ENCODE measurements at regions not wholly inside any gene's neighbourhood (a gene's known extent, or its start where the extent isn't known, plus 50 kb on each side); places are given as distances from the start of the nearest gene placed in this dataset.

- no peaks in the 10 kb centered on the region for H3K36me3 ChIP-seq
- no peaks in the 10 kb centered on the region for H4K20me1 ChIP-seq
- no peak for TF ChIP-seq Cebpa-rat (IDR thresholded peaks at IDR 0.05)
- no peaks in the 10 kb centered on the region for H3K27me3 ChIP-seq
- peaks cover 0 to 8% (median 0%) of the 10 kb centered on the region in 11 experiments; a peak in 3 of 22 replicates for H3K9me3 ChIP-seq (replicated peaks in 1 of 11)
- H3K4me1 ChIP-seq = no peaks in the 10 kb centered on the region
- H3K4me2 ChIP-seq = no peak overlapping the region
- no peak overlapping the region for H3K27ac ChIP-seq
- H3K4me3 ChIP-seq = no peak overlapping the region
- H3K9ac ChIP-seq = no peak overlapping the region
Observed at GRCh38 chr10:60678978-60679377, 99.3 kb upstream of the CDK1 start.

DNA sequence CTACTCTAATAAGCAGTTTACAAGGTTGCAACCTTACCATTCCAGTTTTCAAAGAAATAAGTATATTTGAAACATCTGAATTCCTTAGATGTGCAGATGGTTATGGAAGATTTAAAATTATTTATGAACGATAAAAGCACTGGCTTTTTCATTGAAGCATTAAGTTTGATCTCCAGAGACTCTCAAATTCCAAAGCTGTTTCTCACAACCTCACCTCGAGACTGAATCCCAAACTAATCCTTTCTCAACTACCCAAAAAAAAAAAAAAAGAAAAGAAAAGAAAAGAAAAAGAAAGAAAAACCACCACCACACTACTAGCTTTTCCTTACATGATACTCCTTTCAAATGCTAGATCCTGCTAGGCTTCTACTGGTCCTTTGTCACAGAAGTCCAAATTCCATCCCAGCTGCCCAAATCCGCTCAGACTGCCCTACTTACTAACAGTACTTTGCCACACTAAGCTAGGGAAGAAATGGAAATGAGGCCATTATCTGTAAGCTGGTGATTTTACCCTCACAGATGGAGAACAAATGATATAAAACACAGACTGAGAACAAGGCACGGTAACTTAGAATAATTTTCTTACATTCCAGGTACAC is 100.6 kb upstream of the CDK1 start:
- no peaks in the 10 kb centered on the region for H3K36me3 ChIP-seq
- no peak for TF ChIP-seq Cebpa-rat (IDR thresholded peaks at IDR 0.05)
- no peaks in the 10 kb centered on the region for H4K20me1 ChIP-seq
- H3K27ac ChIP-seq = no peak overlapping the region
- no peaks in the 10 kb centered on the region for H3K27me3 ChIP-seq
- H3K4me2 ChIP-seq = no peak overlapping the region
- H3K4me1 ChIP-seq = no peaks in the 10 kb centered on the region
- H3K9ac ChIP-seq = no peak overlapping the region
- H3K4me3 ChIP-seq = no peak overlapping the region
- peaks cover 0 to 8% (median 0%) of the 10 kb centered on the region in 11 experiments; a peak in 3 of 22 replicates for H3K9me3 ChIP-seq (replicated peaks in 1 of 11)

- no peaks in the 10 kb centered on the region for H4K20me1 ChIP-seq
- H3K27ac ChIP-seq = no peak overlapping the region
- H3K4me3 ChIP-seq = no peak overlapping the region
- TF ChIP-seq Cebpa-rat (IDR thresholded peaks at IDR 0.05) = no peak
- no peak overlapping the region for H3K9ac ChIP-seq
- no peaks in the 10 kb centered on the region for H3K27me3 ChIP-seq
- H3K4me2 ChIP-seq = no peak overlapping the region
- no peaks in the 10 kb centered on the region for H3K4me1 ChIP-seq
- H3K36me3 ChIP-seq = no peaks in the 10 kb centered on the region
- H3K9me3 ChIP-seq (replicated peaks in 1 of 11) = peaks cover 0 to 12% (median 6%) of the 10 kb centered on the region in 11 experiments; a peak in 6 of 22 replicates
Observed at GRCh38 chr10:60675236-60675635, 103.0 kb upstream of the CDK1 start.

- peaks cover 0 to 10% (median 0%) of the 10 kb centered on the region in 10 experiments; a peak in 1 of 20 replicates for H3K4me1 ChIP-seq
- peaks cover 0 to 12% (median 0%) of the 10 kb centered on the region in 11 experiments; a peak in 3 of 22 replicates for H3K9me3 ChIP-seq (replicated peaks in 1 of 11)
Observed at GRCh38 chr10:60669501-60669900, 108.8 kb upstream of the CDK1 start.

DNA sequence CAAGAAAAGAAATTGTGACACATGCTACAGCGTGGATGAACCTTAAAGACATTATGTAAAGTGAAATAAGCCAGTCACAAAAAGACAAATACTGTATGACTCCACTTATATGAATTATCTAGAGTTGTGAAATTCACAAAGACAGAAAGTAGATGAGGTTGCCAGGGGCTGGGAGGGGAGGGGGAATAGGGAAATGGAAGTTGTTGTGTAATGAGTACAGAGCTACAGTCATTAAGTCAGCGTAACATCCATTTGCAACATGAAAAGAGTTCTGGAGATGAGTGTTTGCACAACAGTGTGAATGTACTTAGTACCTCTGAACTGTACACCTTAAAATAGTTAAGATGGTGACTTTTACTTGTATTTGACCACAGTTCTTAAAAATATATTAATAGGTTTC is 112.1 kb upstream of the CDK1 start:
- Histone ChIP-seq H3K9me3 (replicated peaks in 1 of 11) (peaks cover 0 to 2% (median 0%) of the 10 kb centered on the region in 11 experiments; a peak in 1 of 22 replicates), H3K27ac (peak overlapping the region in 1 of 11 experiments; percentile 29; a peak in 1 of 22 replicates), H3K27me3 (no peaks in the 10 kb centered on the region), H3K4me2 (peak overlapping the region in 1 of 11 experiments; percentile 14; a peak in 1 of 22 replicates), H3K36me3 (no peaks in the 10 kb centered on the region), H3K9ac (no peak overlapping the region), H4K20me1 (no peaks in the 10 kb centered on the region), H3K4me1 (peaks cover 0 to 22% (median 0%) of the 10 kb centered on the region in 10 experiments; a peak in 6 of 20 replicates), H3K4me3 (no peak overlapping the region)
- no peak for TF ChIP-seq Cebpa-rat (IDR thresholded peaks at IDR 0.05)

More at GRCh38 chr10:60669501-60669900, 108.8 kb upstream of the CDK1 start:
- no peaks in the 10 kb centered on the region for H4K20me1 ChIP-seq
- H3K36me3 ChIP-seq = no peaks in the 10 kb centered on the region
- no peak overlapping the region for H3K27ac ChIP-seq
- H3K4me3 ChIP-seq = no peak overlapping the region
- H3K27me3 ChIP-seq = no peaks in the 10 kb centered on the region
- no peak overlapping the region for H3K4me2 ChIP-seq
- TF ChIP-seq Cebpa-rat (IDR thresholded peaks at IDR 0.05) = no peak
- H3K9ac ChIP-seq = no peak overlapping the region

- Histone ChIP-seq H3K4me3 (no peak overlapping the region), H4K20me1 (no peaks in the 10 kb centered on the region), H3K9ac (no peak overlapping the region), H3K27ac (no peak overlapping the region), H3K4me2 (no peak overlapping the region), H3K36me3 (no peaks in the 10 kb centered on the region), H3K4me1 (peaks cover 0 to 22% (median 0%) of the 10 kb centered on the region in 10 experiments; a peak in 6 of 20 replicates), H3K9me3 (replicated peaks in 1 of 11) (no peaks in the 10 kb centered on the region), H3K27me3 (no peaks in the 10 kb centered on the region)
- no peak for TF ChIP-seq Cebpa-rat (IDR thresholded peaks at IDR 0.05)
Observed at GRCh38 chr10:60664859-60665258, 113.4 kb upstream of the CDK1 start.

DNA sequence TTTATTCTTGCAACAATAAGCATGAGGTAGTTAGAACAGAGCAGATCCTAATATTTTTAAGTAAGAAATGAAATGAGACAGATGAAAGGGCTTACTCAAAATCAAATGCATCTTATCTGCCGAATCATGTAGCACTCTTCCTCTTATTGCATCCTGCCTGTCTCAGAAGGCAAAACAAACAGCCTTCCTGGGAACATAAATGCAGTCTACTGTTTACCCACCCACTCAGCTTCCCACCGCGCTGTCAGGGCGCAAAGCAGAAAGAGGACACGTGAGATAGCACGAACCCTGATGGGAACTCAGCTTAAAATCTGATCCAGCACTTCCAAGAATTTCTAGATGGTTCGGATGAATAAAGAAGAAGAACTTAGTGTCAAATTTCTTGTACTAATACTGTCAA is 114.4 kb upstream of the CDK1 start:
- H3K27ac ChIP-seq = 0 out of 22 replicates have a peak overlapping the region, but pooled peaks of 1 of the 11 experiments have one; percentile 28
- no peaks in the 10 kb centered on the region for H4K20me1 ChIP-seq
- TF ChIP-seq Cebpa-rat (IDR thresholded peaks at IDR 0.05) = no peak
- no peak overlapping the region for H3K4me3 ChIP-seq
- no peak overlapping the region for H3K9ac ChIP-seq
- H3K4me2 ChIP-seq = no peak overlapping the region
- no peaks in the 10 kb centered on the region for H3K27me3 ChIP-seq
- peaks cover 0 to 22% (median 0%) of the 10 kb centered on the region in 10 experiments; a peak in 6 of 20 replicates for H3K4me1 ChIP-seq
- H3K36me3 ChIP-seq = no peaks in the 10 kb centered on the region
- H3K9me3 ChIP-seq (replicated peaks in 1 of 11) = peaks cover 0 to 4% (median 3%) of the 10 kb centered on the region in 11 experiments; a peak in 9 of 22 replicates

DNA sequence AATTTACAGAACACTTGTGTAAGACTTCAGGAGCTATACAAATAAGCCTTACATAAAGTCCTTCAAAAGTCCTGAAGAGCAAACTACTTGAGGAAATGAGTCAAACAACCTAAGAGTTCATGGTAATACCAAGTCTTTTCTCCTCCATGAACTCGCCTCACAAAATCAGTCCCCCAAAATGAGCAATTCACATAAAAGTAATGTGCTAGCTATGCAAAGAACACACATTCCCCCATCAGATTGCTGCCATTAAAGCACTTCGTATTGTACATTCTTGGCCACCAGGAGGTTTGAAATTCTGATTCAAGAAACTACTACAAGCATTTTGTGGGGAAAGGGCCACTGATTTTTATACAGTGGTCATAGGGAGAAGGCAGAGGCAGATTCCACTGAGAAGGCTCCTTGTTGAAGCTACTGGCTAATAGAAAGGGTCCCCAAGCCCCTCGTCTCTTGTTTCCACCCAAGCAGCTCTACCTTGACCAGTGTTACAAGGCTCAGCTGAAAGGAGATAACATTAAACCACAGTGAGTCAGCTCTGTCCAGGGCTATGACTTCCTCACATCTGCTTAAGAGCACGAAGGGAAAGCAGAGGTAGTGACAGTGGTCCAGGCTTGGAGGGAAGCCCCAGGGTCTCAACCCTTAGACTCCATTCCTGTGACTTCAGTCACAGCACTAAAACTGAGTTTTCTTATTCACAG is 115.2 kb upstream of the CDK1 start:
- peaks cover 0 to 22% (median 0%) of the 10 kb centered on the region in 10 experiments; a peak in 6 of 20 replicates for H3K4me1 ChIP-seq
- no peak overlapping the region for H3K4me3 ChIP-seq
- H3K27me3 ChIP-seq = no peaks in the 10 kb centered on the region
- H3K9me3 ChIP-seq (replicated peaks in 1 of 11) = peaks cover 5 to 12% (median 9%) of the 10 kb centered on the region in 11 experiments; a peak in 15 of 22 replicates
- TF ChIP-seq Cebpa-rat (IDR thresholded peaks at IDR 0.05) = no peak
- no peaks in the 10 kb centered on the region for H3K36me3 ChIP-seq
- H4K20me1 ChIP-seq = no peaks in the 10 kb centered on the region
- peak overlapping the region in 3 of 11 experiments; percentile 21 to 38 (median 38); a peak in 4 of 22 replicates for H3K4me2 ChIP-seq
- H3K9ac ChIP-seq = no peak overlapping the region
- peak overlapping the region in 2 of 11 experiments; percentile 4 to 27; a peak in 2 of 22 replicates for H3K27ac ChIP-seq

GRCh38 chr10:60661637-60662036 is 116.6 kb upstream of the CDK1 start:
- Histone ChIP-seq H3K4me3 (no peak overlapping the region), H3K9me3 (replicated peaks in 1 of 11) (peaks cover 5 to 14% (median 11%) of the 10 kb centered on the region in 11 experiments; a peak in 15 of 22 replicates), H3K27ac (no peak overlapping the region), H3K36me3 (no peaks in the 10 kb centered on the region), H3K4me2 (no peak overlapping the region), H3K27me3 (no peaks in the 10 kb centered on the region), H3K9ac (no peak overlapping the region), H3K4me1 (peaks cover 0 to 21% (median 0%) of the 10 kb centered on the region in 10 experiments; a peak in 6 of 20 replicates), H4K20me1 (no peaks in the 10 kb centered on the region)
- TF ChIP-seq Cebpa-rat (IDR thresholded peaks at IDR 0.05) = no peak
